PC-3 (cell line): ENCODE measurements at regions not wholly inside any gene's neighbourhood (a gene's known extent, or its start where the extent isn't known, plus 50 kb on each side); places are given as distances from the start of the nearest gene placed in this dataset.

Experiments
- ATAC-seq: fragments of 200-7000 bp; cut with Tn5 transposase; 2 replicates; pipeline ENCODE4 v1.9.1; 2020; ENCODE audit warnings: mild to moderate bottlenecking, moderate library complexity
- BruUV-seq: library from RNA; stranded (reverse); fragments of 400-500 nt; replicated peaks from 2 replicates; lab custom pipeline; 2021; lab: Mats Ljungman, UMichigan
- CTCF ChIA-PET: fragments of 300-600 bp; sonication (Branson Sonifier 250); formaldehyde crosslinking; loops from one replicate; lab custom pipeline; 2022; ENCODE audit warnings: antibody characterized with exemption; lab: Charles Lee
- POLR2A ChIA-PET: fragments of 300-600 bp; sonication (Branson Sonifier 250); formaldehyde crosslinking; loops from one replicate; lab custom pipeline; 2022; ENCODE audit warnings: antibody characterized with exemption; ENCODE audit not compliant: unreplicated experiment; lab: Charles Lee
- DNase-seq: peaks from one replicate; pipeline ENCODE4 v3.0.0-alpha.2; 2015
- H2AFZ ChIP-seq: fragments of 300-600 bp; sonication (generic); 2 replicates; pipeline ENCODE4 v1.6.0; 2016; ENCODE audit warnings: antibody characterized with exemption, low read length
- H3F3A ChIP-seq: fragments of 300-600 bp; sonication (generic); one replicate; pipeline ENCODE4 v1.6.0; 2017; ENCODE audit warnings: antibody characterized with exemption, low read length, control low read depth, mild to moderate bottlenecking; ENCODE audit not compliant: unreplicated experiment
- H3K27ac ChIP-seq: fragments of 300-600 bp; sonication (generic); 2 replicates; pipeline ENCODE4 v1.5.1; 2016; ENCODE audit warnings: mild to moderate bottlenecking, low read length
- H3K27me3 ChIP-seq: fragments of 300-600 bp; sonication (generic); 2 replicates; pipeline ENCODE4 v1.6.1; 2016; ENCODE audit warnings: low read length, mixed read lengths
- H3K36me3 ChIP-seq: fragments of 300-600 bp; sonication (generic); 2 replicates; pipeline ENCODE4 v1.6.1; 2016; ENCODE audit warnings: low read depth, mixed run types, low read length, mixed read lengths
- H3K4me1 ChIP-seq: fragments of 300-600 bp; sonication (generic); 2 replicates; pipeline ENCODE4 v1.5.1; 2016; ENCODE audit warnings: low read length; ENCODE audit not compliant: insufficient read depth
- H3K4me2 ChIP-seq: fragments of 300-600 bp; sonication (generic); 2 replicates; pipeline ENCODE4 v1.6.0; 2016; ENCODE audit warnings: low read length
- H3K4me3 ChIP-seq: fragments of 300-600 bp; sonication (generic); 2 replicates; pipeline ENCODE4 v1.5.1; 2016; ENCODE audit warnings: mild to moderate bottlenecking, low read length, mixed read lengths
- H3K79me2 ChIP-seq: fragments of 300-600 bp; sonication (generic); 2 replicates; pipeline ENCODE4 v1.6.1; 2017; ENCODE audit warnings: low read length, mixed read lengths
- H3K9ac ChIP-seq: fragments of 300-600 bp; sonication (generic); 2 replicates; pipeline ENCODE4 v1.6.0; 2016; ENCODE audit warnings: mild to moderate bottlenecking, low read length
- H3K9me2 ChIP-seq: fragments of 300-600 bp; sonication (generic); replicated peaks from 2 replicates; pipeline ENCODE4 v1.6.1; 2016; ENCODE audit warnings: mixed run types, low read length, mixed read lengths
- H3K9me3 ChIP-seq: fragments of 300-600 bp; sonication (generic); 2 replicates; pipeline ENCODE4 v1.6.1; 2016; ENCODE audit warnings: low read length, mixed read lengths
- H4K20me1 ChIP-seq: fragments of 300-600 bp; sonication (generic); 2 replicates; pipeline ENCODE4 v1.6.1; 2016; ENCODE audit warnings: low read length, mixed read lengths
- CTCF ChIP-seq: fragments of 300-600 bp; sonication (generic); conservative IDR thresholded peaks from 2 replicates; pipeline ENCODE4 v1.5.1; 2017; ENCODE audit warnings: antibody characterized with exemption, low read depth, mild to moderate bottlenecking, low read length
- EZH2 ChIP-seq: fragments of 300-600 bp; sonication (generic); IDR thresholded peaks from one replicate; pipeline ENCODE4 v1.6.1; 2017; ENCODE audit warnings: antibody characterized with exemption, mild to moderate bottlenecking, low read length; ENCODE audit not compliant: unreplicated experiment
- EZH2phosphoT487 ChIP-seq: fragments of 300-600 bp; sonication (generic); IDR thresholded peaks from 2 replicates; pipeline ENCODE4 v1.6.1; 2018; ENCODE audit warnings: mild to moderate bottlenecking, antibody characterized with exemption, low read length, borderline replicate concordance
- intact Hi-C: fragments of 100-400 bp; cut with micrococcal nuclease; formaldehyde crosslinking; loops from 2 replicates; pipeline ENCODE4 v1.9.0; 2023

- TF ChIP-seq EZH2phosphoT487, result no peak
- no peak for TF ChIP-seq CTCF
- TF ChIP-seq EZH2, result no peak
- Histone ChIP-seq H2AFZ (no peak overlapping the region), H3K4me3 (no peak overlapping the region), H3K9me3 (no peaks in the 10 kb centered on the region), H4K20me1 (no peaks in the 10 kb centered on the region), H3K27me3 (no peaks in the 10 kb centered on the region), H3K36me3 (no peaks in the 10 kb centered on the region), H3K9ac (no peak overlapping the region), H3K9me2 (no peaks in the 10 kb centered on the region), H3K4me2 (no peak overlapping the region), H3K4me1 (peaks cover 3% of the 10 kb centered on the region; the same call in 1 of the 2 replicates), H3K79me2 (no peaks in the 10 kb centered on the region), H3F3A (no peaks in the 10 kb centered on the region), H3K27ac (no peak overlapping the region)
- ChIA-PET CTCF (no interaction called here), POLR2A (no interaction called here)
- intact Hi-C loops, result no loop called here
- peak; percentile 3 for DNase-seq
- no peak for ATAC-seq
- BruUV-seq, result no TSS peak
Observed at GRCh38 chr2:156947261-156947660, 310.2 kb upstream of the GALNT5 start.

- ATAC-seq (no peak), DNase-seq (peak; percentile 5)
- ChIA-PET POLR2A (no interaction called here), CTCF (no interaction called here)
- no peak overlapping the region for H3K27ac ChIP-seq
- H2AFZ ChIP-seq, result no peak overlapping the region
- intact Hi-C loops, result no loop called here
- no peaks in the 10 kb centered on the region; the same call in 1 of the 2 replicates for H3K36me3 ChIP-seq
- no peak overlapping the region for H3K4me3 ChIP-seq
- BruUV-seq, result no TSS peak
- H3K9me3 ChIP-seq, result peaks cover 9% of the 10 kb centered on the region; the same call in 1 of the 2 replicates
- no peaks in the 10 kb centered on the region for H3K4me1 ChIP-seq
- no peaks in the 10 kb centered on the region for H3K79me2 ChIP-seq
- H3K9ac ChIP-seq, result no peak overlapping the region
- H3K4me2 ChIP-seq, result no peak overlapping the region
- no peaks in the 10 kb centered on the region for H3K27me3 ChIP-seq
- no peaks in the 10 kb centered on the region for H3F3A ChIP-seq
- no peak for TF ChIP-seq EZH2
- TF ChIP-seq CTCF, result no peak
- TF ChIP-seq EZH2phosphoT487, result no peak
- H4K20me1 ChIP-seq, result no peaks in the 10 kb centered on the region
- no peaks in the 10 kb centered on the region for H3K9me2 ChIP-seq
Observed at GRCh38 chr2:156955701-156956100, 301.8 kb upstream of the GALNT5 start.

GRCh38 chr2:156956161-156956560 is 301.3 kb upstream of the GALNT5 start:
- H3K36me3 ChIP-seq, result no peaks in the 10 kb centered on the region; the same call in 1 of the 2 replicates
- no peak for ATAC-seq
- H3F3A ChIP-seq, result no peaks in the 10 kb centered on the region
- no peaks in the 10 kb centered on the region for H3K27me3 ChIP-seq
- intact Hi-C loops, result no loop called here
- BruUV-seq, result no TSS peak
- ChIA-PET CTCF (no interaction called here), POLR2A (no interaction called here)
- H2AFZ ChIP-seq, result no peak overlapping the region
- peaks cover 9% of the 10 kb centered on the region; the same call in 1 of the 2 replicates for H3K9me3 ChIP-seq
- no peak overlapping the region for H3K4me2 ChIP-seq
- no peak overlapping the region for H3K9ac ChIP-seq
- no peak for TF ChIP-seq EZH2
- no peak for TF ChIP-seq EZH2phosphoT487
- TF ChIP-seq CTCF, result no peak
- H3K4me1 ChIP-seq, result no peaks in the 10 kb centered on the region
- DNase-seq, result no peak
- H4K20me1 ChIP-seq, result no peaks in the 10 kb centered on the region
- no peak overlapping the region for H3K4me3 ChIP-seq
- H3K79me2 ChIP-seq, result no peaks in the 10 kb centered on the region
- H3K27ac ChIP-seq, result no peak overlapping the region
- H3K9me2 ChIP-seq, result no peaks in the 10 kb centered on the region
